Cardiac fibroblast (primary cell): ENCODE measurements at regions not wholly inside any gene's neighbourhood (a gene's known extent, or its start where the extent isn't known, plus 50 kb on each side); places are given as distances from the start of the nearest gene placed in this dataset.

Experiments
- DNase-seq, 2 donors: peaks; one replicate each; pipeline versions ENCODE4 v3.0.0 to v3.0.0-alpha.2; 2010; ENCODE audit warnings: low read depth in 2 of 2
- H3K4me3 ChIP-seq, 2 donors: replicated peaks in 1 of 2; 1 replicate in 1 of 2; 2 replicates in 1 of 2; pipeline ENCODE4 v1.5.1; 2011; ENCODE audit warnings: low read depth in 2 of 2, low read length in 2 of 2, mild to moderate bottlenecking in 2 of 2, moderate library complexity in 1 of 2
- TF ChIP-seq, protein P1 (sequence below): IDR thresholded peaks from one replicate; pipeline ENCODE4 v1.5.1; 2011; ENCODE audit warnings: low read depth, mild to moderate bottlenecking, low read length, inconsistent platforms

DNA sequence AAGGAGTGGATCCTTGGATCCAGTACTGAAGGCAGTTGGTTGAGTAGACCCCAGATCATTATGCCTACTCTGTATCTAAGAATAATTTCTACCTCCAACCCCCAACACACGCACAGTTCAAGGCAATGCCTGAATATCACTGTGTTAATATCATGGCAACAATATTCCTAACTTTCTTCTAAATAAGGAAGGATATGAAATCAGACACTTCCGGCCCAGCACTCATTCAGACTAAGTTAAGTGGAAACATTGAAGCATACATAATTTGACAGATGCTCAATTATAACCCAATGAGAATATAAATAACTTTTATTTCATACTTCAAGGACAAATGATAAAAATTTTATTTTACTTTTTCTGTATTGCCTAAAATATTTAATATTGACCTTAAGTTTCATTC, 153.6 kb upstream of the COL3A1 start:
- H3K4me3 ChIP-seq, result no peak overlapping the region
- no peak for DNase-seq
- TF ChIP-seq, protein P1, sequence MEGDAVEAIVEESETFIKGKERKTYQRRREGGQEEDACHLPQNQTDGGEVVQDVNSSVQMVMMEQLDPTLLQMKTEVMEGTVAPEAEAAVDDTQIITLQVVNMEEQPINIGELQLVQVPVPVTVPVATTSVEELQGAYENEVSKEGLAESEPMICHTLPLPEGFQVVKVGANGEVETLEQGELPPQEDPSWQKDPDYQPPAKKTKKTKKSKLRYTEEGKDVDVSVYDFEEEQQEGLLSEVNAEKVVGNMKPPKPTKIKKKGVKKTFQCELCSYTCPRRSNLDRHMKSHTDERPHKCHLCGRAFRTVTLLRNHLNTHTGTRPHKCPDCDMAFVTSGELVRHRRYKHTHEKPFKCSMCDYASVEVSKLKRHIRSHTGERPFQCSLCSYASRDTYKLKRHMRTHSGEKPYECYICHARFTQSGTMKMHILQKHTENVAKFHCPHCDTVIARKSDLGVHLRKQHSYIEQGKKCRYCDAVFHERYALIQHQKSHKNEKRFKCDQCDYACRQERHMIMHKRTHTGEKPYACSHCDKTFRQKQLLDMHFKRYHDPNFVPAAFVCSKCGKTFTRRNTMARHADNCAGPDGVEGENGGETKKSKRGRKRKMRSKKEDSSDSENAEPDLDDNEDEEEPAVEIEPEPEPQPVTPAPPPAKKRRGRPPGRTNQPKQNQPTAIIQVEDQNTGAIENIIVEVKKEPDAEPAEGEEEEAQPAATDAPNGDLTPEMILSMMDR, result no peak

DNA sequence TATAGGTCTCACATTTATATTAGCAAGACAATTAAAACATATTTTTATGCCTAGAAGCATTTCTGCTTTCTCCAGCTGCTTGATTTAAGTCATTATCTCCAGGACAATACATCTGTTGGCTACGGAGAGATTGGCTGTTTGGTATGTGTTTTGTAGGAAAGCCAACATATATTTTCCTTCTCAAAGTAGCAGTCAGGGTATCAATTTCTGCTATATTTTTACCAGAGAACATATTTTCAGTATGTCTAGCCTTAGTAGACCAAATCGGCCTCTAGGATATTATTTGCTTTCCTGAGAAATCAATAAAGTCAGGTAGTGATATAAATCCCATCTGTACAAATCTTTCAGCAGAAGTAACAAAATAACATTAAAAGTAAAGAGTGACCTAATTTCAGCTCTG, 150.0 kb upstream of the COL3A1 start:
- DNase-seq, result no peak
- H3K4me3 ChIP-seq, result no peak overlapping the region

DNA sequence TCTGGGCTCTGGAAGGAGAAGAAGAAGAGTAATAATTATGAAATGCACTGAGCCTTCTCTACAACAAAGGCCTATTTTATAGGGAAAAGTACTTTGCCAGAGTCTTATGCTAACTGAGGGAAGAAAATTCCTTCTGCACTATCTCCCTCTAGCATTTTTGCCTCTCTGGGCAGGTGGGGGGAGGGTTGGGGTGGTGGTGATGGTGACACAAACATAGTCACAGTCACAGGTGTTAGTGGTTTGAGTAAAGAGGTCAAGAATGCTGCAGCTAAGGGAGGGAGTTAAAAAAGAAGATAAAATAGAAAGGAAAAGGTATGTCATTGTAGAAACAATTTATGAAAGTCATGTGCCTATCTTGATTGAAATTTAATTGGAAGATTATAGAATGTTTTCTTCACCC, 140.8 kb upstream of the COL3A1 start:
- H3K4me3 ChIP-seq, result no peak overlapping the region
- TF ChIP-seq, protein P1, result no peak

More for the DNA sequence above, 150.0 kb upstream of the COL3A1 start:
- TF ChIP-seq, protein P1, result no peak

DNA sequence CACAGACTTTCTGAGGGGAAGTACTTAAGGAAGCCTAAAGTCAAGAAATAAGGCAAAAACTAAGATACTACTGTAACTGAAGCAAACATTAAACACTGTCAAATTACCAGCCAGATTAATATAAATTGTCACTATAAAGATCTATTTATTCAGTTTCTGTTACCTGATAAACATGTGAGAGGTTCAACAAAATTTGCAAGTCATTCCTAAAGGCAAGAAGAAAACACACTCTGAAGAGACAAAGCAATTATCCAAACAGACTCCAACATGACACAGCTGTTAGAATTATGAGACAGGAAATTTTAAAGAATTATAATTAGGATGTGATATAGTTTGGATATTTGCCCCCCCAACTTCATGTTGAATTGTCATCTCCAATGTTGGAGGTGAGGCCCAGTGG, 140.4 kb upstream of the COL3A1 start:
- DNase-seq, result no peak
- TF ChIP-seq, protein P1, result no peak
- H3K4me3 ChIP-seq, result no peak overlapping the region

More for the DNA sequence above, 140.8 kb upstream of the COL3A1 start:
- DNase-seq, result no peak

DNA sequence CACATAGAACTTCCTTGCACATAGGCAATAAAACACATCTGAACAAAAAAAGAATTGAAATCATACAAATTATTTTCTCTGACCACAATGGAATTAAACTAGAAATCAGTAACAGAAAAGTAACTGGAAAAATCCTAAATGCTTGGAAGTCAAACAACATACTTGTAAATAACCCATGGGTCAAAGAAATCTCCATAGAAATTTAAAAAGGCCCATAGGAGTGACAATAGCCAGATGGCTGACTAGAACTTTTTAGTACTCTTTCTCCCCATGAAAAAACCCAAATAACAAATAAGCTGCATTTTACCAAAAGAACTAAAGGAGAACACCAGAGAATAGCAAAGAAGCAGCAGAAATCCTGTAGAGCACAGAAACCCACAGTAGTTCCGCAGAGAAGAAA, 139.2 kb upstream of the COL3A1 start:
- no peak overlapping the region for H3K4me3 ChIP-seq
- TF ChIP-seq, protein P1, result no peak
- no peak for DNase-seq

DNA sequence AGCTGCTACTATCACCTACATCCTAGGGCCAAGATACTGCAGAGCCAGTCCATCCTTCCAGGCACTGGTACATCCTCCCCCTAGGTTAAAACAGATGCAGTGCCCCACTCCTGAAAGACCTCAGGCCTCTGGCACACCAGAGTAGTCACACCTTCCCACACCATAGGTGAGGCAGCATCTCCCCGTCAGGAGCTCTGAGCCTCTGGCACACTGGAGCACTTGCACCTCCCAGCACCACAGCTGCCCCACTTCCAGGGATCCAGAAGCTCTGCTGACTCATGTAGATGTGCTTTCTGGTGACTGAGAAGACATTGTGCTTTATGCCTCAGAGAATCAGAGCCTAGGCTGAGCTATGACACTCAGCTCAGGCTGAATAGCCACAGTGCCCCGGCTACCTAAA, 138.4 kb upstream of the COL3A1 start:
- no peak for DNase-seq
- no peak overlapping the region for H3K4me3 ChIP-seq
- TF ChIP-seq, protein P1, result no peak

DNA sequence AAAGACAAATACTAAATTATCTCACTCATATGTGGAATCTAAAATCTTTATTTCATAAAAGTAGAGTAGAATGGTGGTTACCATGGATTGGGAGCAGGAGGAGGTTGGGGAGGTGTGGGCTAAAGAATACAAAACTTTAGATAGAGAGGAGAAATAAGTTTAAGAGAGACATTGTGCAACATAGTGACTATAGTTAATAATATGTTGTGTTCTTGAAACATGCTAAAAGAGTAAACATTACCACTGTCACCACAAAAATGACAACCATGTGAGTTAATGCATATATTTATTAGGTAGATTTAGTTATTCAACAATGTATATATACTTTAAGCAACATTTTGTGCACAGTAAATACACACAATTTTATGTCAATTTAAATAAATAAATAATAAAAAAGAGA, 128.5 kb upstream of the COL3A1 start:
- TF ChIP-seq, protein P1, result no peak
- H3K4me3 ChIP-seq, result no peak overlapping the region
- peak in 1 of 2 donors; percentile 59 for DNase-seq
